ENCODE measurements at regions not wholly inside any gene's neighbourhood (a gene's known extent, or its start where the extent isn't known, plus 50 kb on each side); places are given as distances from the start of the nearest gene placed in this dataset.
A peak's percentile ranks its signal among the peaks of the same experiment; 100 is the strongest.

- intact Hi-C loops (cut with DNase I), result no loop called here
- DNase-seq (ENCODE audit: missing footprints) (no peak), ATAC-seq (no peak)
Observed at GRCh38 chr4:31343061-31343460, 622.9 kb downstream of the PCDH7 start.

GRCh38 chr4:31349907-31350306 lies 629.7 kb downstream of the PCDH7 start:
- ATAC-seq (peak; percentile 52), DNase-seq (ENCODE audit: missing footprints) (no peak)
- intact Hi-C loops (cut with DNase I), result no loop called here

GRCh38 chr4:31351695-31352094 lies 631.5 kb downstream of the PCDH7 start:
- DNase-seq (ENCODE audit: missing footprints) (no peak), ATAC-seq (peak; percentile 64)
- intact Hi-C loops (cut with DNase I), result no loop called here

GRCh38 chr4:31356839-31357238 lies 636.7 kb downstream of the PCDH7 start:
- DNase-seq (ENCODE audit: missing footprints), result no peak
- ATAC-seq, result no peak
- intact Hi-C loops (cut with DNase I), result no loop called here

GRCh38 chr4:31360786-31361185 lies 640.6 kb downstream of the PCDH7 start:
- intact Hi-C loops (cut with DNase I), result no loop called here
- DNase-seq (ENCODE audit: missing footprints) (no peak), ATAC-seq (peak; percentile 93)

GRCh38 chr4:31362756-31363155 lies 642.6 kb downstream of the PCDH7 start:
- no peak for ATAC-seq
- intact Hi-C loops (cut with DNase I), result no loop called here

GRCh38 chr4:31365006-31365690 lies 645.0 kb downstream of the PCDH7 start:
- DNase-seq (ENCODE audit: missing footprints), result no peak
- no peak for ATAC-seq
- intact Hi-C loops (cut with DNase I), result no loop called here

More at GRCh38 chr4:31362756-31363155, 642.6 kb downstream of the PCDH7 start:
- DNase-seq (ENCODE audit: missing footprints), result no peak

- ATAC-seq (no peak), DNase-seq (ENCODE audit: missing footprints) (no peak)
- intact Hi-C loops (cut with DNase I), result no loop called here
Observed at GRCh38 chr4:31366041-31366440, 645.9 kb downstream of the PCDH7 start.

GRCh38 chr4:31370866-31371465 lies 650.8 kb downstream of the PCDH7 start:
- DNase-seq (ENCODE audit: missing footprints) (no peak), ATAC-seq (no peak)
- intact Hi-C loops (cut with DNase I), result loop anchor here (10.0 kb wide), 1 partner anchor 656 kb away; no protein-coding TSS in a partner anchor

- DNase-seq (ENCODE audit: missing footprints) (no peak), ATAC-seq (no peak)
- intact Hi-C loops (cut with DNase I), result loop anchor here (10.0 kb wide), 1 partner anchor 660 kb away; no protein-coding TSS in a partner anchor
Observed at GRCh38 chr4:31374256-31374960, 654.2 kb downstream of the PCDH7 start.

- DNase-seq (ENCODE audit: missing footprints) (no peak), ATAC-seq (no peak)
- intact Hi-C loops (cut with DNase I), result loop anchor here (10.0 kb wide), 1 partner anchor 661 kb away; no protein-coding TSS in a partner anchor
Observed at GRCh38 chr4:31375936-31376335, 655.8 kb downstream of the PCDH7 start.

- DNase-seq (ENCODE audit: missing footprints), result no peak
- intact Hi-C loops (cut with DNase I), result loop anchor here (10.0 kb wide), 1 partner anchor 665 kb away; no protein-coding TSS in a partner anchor
- ATAC-seq, result no peak
Observed at GRCh38 chr4:31379364-31379763, 659.2 kb downstream of the PCDH7 start.

GRCh38 chr4:31383767-31384166 lies 663.6 kb downstream of the PCDH7 start:
- ATAC-seq (no peak), DNase-seq (ENCODE audit: missing footprints) (no peak)
- intact Hi-C loops (cut with DNase I), result no loop called here

GRCh38 chr4:31390849-31391248 lies 670.7 kb downstream of the PCDH7 start:
- DNase-seq (ENCODE audit: missing footprints) (no peak), ATAC-seq (no peak)
- intact Hi-C loops (cut with DNase I), result no loop called here

GRCh38 chr4:31391976-31392375 lies 671.8 kb downstream of the PCDH7 start:
- intact Hi-C loops (cut with DNase I), result no loop called here
- DNase-seq (ENCODE audit: missing footprints) (no peak), ATAC-seq (no peak)

GRCh38 chr4:31392923-31393322 lies 672.8 kb downstream of the PCDH7 start:
- DNase-seq (ENCODE audit: missing footprints) (no peak), ATAC-seq (no peak)
- intact Hi-C loops (cut with DNase I), result no loop called here

- intact Hi-C loops (cut with DNase I), result no loop called here
- DNase-seq (ENCODE audit: missing footprints) (no peak), ATAC-seq (no peak)
Observed at GRCh38 chr4:31408121-31408520, 688.0 kb downstream of the PCDH7 start.

- intact Hi-C loops (cut with DNase I), result no loop called here
- ATAC-seq (no peak), DNase-seq (ENCODE audit: missing footprints) (no peak)
Observed at GRCh38 chr4:31411565-31411964, 691.4 kb downstream of the PCDH7 start.

GRCh38 chr4:31415629-31416028 lies 695.5 kb downstream of the PCDH7 start:
- DNase-seq (ENCODE audit: missing footprints), result no peak
- no peak for ATAC-seq
- intact Hi-C loops (cut with DNase I), result no loop called here

GRCh38 chr4:31416498-31416897 lies 696.3 kb downstream of the PCDH7 start:
- no peak for DNase-seq (ENCODE audit: missing footprints)
- intact Hi-C loops (cut with DNase I), result no loop called here
- ATAC-seq, result no peak
